ENCODE measurements at regions not wholly inside any gene's neighbourhood (a gene's known extent, or its start where the extent isn't known, plus 50 kb on each side); places are given as distances from the start of the nearest gene placed in this dataset.

DNA sequence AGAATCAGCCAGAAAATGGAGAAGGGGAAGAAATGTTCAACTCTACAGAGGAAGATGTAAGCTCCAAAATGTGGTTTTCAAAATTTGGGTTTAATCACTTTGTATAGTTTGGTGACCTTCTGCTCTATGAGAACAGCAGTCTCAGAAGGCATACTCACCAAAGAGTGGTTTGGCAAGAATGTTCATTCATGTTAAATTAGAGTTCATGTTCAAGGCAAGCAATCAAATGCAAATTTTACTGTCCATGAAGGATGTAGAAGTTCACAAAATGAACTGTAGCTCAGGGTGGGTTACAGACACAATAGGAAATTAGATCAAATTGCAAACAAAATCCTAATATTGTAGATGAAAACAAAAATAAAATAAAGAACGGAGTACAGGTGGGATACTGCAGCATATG is 606.7 kb upstream of the PCDH20 start:
- DNase-seq (ENCODE audit: low spot score): no peak

DNA sequence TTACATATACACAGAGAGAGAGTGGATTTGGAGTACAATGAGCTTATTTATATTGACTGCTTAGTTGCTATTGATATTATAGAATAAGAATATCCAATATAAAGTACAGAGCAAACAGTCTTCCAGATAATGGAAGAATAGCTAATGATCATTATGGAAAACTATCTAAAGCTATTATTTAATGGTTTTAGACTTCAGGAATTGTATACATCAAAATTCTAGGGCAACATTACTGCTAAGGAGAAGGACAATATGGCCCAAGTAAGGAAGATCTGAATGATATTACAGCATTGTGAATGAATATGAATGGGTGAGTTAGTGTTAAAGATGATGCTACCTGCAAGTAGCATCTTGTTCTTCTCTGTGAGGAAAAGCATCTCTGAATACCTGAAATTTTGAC is 604.2 kb upstream of the PCDH20 start:
- no peak for DNase-seq (ENCODE audit: low spot score)

- no peak for DNase-seq (ENCODE audit: low spot score)
These were observed 598.6 kb upstream of the PCDH20 start for GRCh38 chr13:62014299-62014698.

- DNase-seq (ENCODE audit: low spot score): no peak
These were observed 587.8 kb upstream of the PCDH20 start for GRCh38 chr13:62003452-62003851.

DNA sequence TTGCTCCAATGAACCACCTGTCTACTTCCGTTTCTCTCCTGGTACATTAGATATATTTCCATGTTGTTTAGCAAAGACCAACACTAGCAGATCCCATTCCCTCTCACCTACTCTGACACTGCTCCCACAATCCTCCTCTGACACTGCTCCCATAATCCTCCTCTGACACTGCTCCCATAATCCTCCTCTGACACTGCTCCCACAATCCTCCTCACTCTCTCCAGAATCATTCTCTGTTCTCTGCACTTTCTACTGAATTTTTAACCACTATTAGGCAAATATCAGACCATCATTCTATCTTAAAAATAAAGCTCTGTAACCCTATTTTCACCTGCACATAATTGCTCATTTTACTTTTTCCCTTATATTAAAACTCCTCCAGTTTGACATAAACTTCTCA is 578.5 kb upstream of the PCDH20 start:
- no peak for DNase-seq (ENCODE audit: low spot score)

GRCh38 chr13:61989978-61990377 is 574.3 kb upstream of the PCDH20 start:
- no peak for DNase-seq (ENCODE audit: low spot score)

- no peak for DNase-seq (ENCODE audit: low spot score)
These were observed 573.2 kb upstream of the PCDH20 start for GRCh38 chr13:61988810-61989209.

GRCh38 chr13:61975001-61975400 is 559.4 kb upstream of the PCDH20 start:
- no peak for DNase-seq (ENCODE audit: low spot score)

- no peak for DNase-seq (ENCODE audit: low spot score)
These were observed 550.1 kb upstream of the PCDH20 start for GRCh38 chr13:61965756-61966155.

DNA sequence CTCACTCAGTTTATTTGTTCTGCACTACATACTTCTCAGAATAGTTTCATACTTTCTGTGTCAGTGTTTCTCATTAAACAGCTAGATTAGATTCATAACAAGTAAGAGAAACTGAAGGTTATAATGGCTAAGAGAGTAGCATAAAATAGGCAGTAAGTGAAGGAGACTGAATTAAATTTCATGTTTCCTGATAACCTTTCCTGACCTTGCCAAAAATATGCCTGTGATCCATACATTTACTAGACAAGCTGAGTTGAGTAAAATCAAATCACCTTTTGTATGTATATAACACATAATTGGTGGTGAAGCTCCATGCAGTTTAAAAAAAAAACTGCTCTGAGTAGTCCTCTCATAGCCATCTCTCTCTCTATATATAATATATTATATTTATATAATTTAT is 545.3 kb upstream of the PCDH20 start:
- no peak for DNase-seq (ENCODE audit: low spot score)

DNA sequence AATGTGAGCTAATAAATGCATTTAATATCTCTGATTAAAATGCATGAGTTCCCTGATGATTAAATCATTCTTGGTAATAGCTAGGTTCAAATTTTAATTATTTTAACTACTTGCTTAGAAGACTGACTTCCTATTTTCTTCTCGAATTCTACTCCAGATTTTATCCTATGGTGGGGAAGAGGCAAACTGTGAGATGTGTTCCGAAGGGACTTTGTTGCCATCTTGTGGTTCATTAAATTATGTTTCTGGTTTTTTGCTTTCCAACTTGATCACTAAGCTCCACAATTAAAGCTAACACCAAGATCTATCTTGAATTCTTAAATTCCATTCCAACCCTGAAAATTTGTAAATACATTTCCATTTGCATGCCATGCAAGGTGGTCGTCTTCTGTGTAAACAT is 538.4 kb upstream of the PCDH20 start:
- no peak for DNase-seq (ENCODE audit: low spot score)

DNA sequence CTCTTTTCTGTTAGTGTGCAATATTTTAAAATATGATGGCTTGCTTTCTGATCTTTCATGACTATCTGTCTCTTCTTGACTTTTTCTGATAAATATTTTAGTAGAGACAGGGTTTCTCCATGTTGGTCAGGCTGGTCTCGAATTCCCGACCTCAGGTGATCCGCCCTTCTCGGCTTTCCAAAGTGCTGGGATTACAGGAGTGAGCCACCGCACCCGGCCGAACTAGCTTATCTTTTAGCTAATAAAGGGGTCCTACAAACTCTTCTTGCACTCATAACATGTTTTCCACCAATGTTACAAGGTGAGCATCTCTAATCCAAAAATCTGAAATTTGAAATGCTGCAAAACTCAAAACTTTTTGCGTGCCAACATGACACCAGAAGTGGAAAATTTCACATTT is 535.2 kb upstream of the PCDH20 start:
- DNase-seq (ENCODE audit: low spot score): no peak

- DNase-seq (ENCODE audit: low spot score): no peak
These were observed 528.8 kb upstream of the PCDH20 start for GRCh38 chr13:61944329-61944929.

DNA sequence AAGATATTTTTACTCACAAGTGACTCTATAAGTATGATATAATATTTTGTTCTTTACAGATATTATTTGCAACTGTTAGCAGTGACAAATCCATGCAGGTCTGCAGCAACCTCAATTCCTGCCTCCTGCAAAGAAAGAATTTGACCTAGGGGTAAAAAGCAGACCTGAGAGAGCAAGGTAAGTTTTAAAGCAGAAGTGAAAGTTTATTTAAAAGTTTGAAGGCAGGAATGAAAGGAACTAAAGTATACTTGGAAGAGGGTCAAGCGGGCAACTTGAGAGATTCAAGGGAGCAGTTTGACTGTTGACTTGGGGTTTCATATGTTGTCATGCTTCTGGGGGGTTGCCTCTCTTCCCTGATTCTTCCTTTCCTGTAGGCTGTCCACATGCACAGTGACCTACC is 520.1 kb upstream of the PCDH20 start:
- no peak for DNase-seq (ENCODE audit: low spot score)

- no peak for DNase-seq (ENCODE audit: low spot score)
These were observed 512.0 kb upstream of the PCDH20 start for GRCh38 chr13:61927648-61928047.

GRCh38 chr13:61918841-61919240 is 503.2 kb upstream of the PCDH20 start:
- DNase-seq (ENCODE audit: low spot score): no peak

GRCh38 chr13:61916483-61916882 is 500.8 kb upstream of the PCDH20 start:
- no peak for DNase-seq (ENCODE audit: low spot score)

DNA sequence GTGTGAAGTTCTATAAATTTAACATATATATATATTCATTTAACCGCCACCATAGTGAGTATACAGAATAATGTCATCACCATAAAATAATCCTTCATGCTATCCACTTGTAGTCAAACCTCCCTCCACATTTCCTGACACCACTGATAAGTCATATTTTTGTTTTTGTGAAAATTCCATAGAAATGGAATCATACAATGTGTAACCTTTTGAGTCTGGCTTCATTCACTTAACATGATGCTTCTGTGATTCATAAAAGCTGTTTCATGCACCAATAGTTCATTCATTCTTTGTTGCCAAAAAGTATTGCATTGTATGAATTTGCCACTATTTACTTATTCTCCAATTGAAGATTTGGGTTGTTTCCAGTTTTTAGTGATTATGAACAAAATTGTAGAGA is 497.5 kb upstream of the PCDH20 start:
- no peak for DNase-seq (ENCODE audit: low spot score)

DNA sequence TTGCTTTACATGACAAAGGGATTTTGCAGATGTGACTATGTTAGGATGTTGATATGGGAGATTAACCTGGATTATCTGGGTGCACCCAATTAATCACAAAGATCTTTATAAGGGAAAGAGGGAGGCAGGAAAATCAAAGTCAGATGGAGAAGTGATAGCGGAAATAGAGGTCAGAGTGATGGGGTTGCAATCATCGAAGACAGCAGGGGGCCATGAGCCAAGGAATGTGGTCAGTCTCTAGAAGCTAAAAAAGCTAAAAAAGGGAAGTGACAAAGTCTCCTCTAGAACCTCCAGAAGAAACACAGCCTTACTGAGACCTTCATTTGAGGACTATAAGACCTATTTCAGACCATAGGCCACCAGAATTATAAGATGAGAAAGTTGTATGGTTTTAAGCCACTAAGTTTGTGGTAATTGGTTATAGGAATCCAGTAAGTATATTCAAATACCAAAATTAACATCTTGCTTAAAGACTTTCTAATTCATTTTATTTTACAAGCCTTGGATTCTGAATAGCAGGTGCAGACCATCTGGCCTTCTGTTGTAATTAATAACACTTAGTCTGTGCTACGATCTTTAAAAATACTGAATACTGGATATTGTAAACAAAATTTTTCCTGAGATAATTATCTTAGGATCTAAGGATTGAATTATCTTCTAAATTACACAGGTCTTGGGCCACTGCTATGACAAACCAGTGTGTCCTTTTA is 493.4 kb upstream of the PCDH20 start:
- DNase-seq (ENCODE audit: low spot score): no peak

GRCh38 chr13:61905054-61905453 is 489.4 kb upstream of the PCDH20 start:
- DNase-seq (ENCODE audit: low spot score): no peak

DNA sequence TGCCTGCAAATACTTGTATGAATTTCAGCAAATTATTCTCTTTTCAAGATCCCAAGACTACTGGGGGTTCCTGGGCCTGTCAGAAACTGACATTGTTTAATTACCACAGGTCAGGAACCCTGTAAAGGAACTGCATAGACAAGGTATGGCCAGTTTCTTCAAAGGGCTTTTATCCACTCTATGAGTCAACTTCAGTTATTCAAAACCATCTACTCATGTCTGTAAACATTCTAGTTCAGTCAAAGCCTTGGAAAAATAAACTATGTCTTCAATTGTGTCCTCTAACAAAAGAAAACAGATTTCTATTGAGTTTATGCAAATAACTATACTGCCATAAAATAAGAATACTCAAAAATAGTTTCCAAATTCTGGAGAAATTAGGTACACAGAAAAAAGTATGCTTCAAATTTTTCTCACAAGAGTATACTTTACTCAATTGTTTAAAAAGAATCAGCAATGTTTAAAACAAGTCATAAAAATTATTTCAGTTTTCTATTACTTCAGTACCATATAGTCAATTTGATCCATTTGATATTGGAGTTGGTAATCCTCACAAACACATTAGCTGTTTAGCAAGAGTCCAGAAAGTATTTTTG is 486.4 kb upstream of the PCDH20 start:
- no peak for DNase-seq (ENCODE audit: low spot score)

GRCh38 chr13:61900033-61900432 is 484.4 kb upstream of the PCDH20 start:
- no peak for DNase-seq (ENCODE audit: low spot score)

GRCh38 chr13:61898207-61898606 is 482.6 kb upstream of the PCDH20 start:
- no peak for DNase-seq (ENCODE audit: low spot score)

- DNase-seq (ENCODE audit: low spot score): no peak
These were observed 475.8 kb upstream of the PCDH20 start for GRCh38 chr13:61891401-61891800.
